ENCODE measurements at regions not wholly inside any gene's neighbourhood (a gene's known extent, or its start where the extent isn't known, plus 50 kb on each side); places are given as distances from the start of the nearest gene placed in this dataset.

DNA sequence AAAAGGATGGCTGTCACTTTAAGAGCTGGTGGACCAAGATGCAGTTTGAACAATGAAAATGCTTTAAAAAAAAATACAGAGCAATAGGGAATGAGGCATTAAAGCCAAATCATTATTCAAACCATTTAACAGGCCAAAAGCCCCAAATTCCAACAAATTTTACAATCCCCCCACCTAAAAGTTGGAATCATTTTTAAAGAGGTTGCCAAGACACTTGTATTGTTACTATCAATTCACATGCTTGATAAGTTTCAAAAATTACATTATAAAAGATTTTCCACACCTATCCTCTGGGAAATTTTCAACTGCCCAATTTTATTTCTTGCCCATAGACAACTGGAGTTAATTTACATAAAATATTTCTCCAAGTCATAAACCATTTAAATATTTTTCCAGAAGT is 192.3 kb upstream of the ARHGEF26 start:
- no peak for TF ChIP-seq POLR2A (IDR thresholded peaks at IDR 0.05; ENCODE audit: low read depth)
- no peak for TF ChIP-seq CTCF (IDR thresholded peaks at IDR 0.05)
- no peak for TF ChIP-seq EP300 (IDR thresholded peaks at IDR 0.05)

Measured in esophagus muscularis mucosa (tissue), 4 donors.